SHP77 (cell line): ENCODE measurements at regions not wholly inside any gene's neighbourhood (a gene's known extent, or its start where the extent isn't known, plus 50 kb on each side); places are given as distances from the start of the nearest gene placed in this dataset.

ENCODE experiments used
- DNase-seq, 2 experiments: peaks; one replicate each; lab custom pipeline; 2025; lab: John Stamatoyannopoulos, UW

DNA sequence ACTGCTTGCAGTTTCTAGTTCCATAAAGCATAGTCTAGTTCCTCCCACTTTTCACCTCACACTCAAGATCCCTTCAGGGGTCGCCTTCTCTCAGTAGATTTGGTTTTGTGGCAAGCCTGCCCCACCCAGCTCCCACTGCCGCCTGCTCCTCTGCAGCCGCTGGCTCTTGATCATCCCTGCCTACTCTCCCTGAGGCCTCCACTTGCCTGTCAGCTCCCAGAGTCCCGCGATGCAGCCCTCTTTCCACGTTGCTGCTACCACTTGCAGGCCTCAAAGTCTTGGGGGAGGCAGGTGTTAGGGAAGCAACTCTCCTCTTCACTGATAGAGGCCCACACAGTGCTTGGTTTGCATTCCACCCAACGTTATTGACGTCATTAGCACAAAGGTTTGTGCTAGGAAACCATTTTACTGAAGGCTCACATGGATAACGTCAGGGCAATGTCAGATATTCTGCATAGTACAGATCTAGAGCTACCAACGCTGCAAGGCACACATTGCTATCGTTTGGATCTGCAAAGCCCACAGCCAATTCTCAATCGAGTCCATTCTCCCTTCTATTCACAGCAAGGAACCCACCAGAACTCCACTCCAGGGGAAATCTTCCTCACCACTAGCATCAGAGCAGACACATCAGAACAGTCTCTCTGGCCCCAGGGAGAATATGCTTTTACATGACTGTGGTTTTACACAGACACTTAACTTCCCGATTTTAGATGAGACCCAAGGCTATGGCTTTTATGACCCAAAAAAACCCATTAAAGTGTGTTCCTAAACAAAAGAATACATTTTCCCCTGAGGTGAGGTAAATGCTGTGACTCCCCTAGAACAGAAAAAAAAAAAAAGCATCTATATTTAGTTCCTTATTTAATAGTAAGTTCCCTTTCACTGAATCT is 519.5 kb upstream of the CAMK1G start:
- DNase-seq, result no peak

DNA sequence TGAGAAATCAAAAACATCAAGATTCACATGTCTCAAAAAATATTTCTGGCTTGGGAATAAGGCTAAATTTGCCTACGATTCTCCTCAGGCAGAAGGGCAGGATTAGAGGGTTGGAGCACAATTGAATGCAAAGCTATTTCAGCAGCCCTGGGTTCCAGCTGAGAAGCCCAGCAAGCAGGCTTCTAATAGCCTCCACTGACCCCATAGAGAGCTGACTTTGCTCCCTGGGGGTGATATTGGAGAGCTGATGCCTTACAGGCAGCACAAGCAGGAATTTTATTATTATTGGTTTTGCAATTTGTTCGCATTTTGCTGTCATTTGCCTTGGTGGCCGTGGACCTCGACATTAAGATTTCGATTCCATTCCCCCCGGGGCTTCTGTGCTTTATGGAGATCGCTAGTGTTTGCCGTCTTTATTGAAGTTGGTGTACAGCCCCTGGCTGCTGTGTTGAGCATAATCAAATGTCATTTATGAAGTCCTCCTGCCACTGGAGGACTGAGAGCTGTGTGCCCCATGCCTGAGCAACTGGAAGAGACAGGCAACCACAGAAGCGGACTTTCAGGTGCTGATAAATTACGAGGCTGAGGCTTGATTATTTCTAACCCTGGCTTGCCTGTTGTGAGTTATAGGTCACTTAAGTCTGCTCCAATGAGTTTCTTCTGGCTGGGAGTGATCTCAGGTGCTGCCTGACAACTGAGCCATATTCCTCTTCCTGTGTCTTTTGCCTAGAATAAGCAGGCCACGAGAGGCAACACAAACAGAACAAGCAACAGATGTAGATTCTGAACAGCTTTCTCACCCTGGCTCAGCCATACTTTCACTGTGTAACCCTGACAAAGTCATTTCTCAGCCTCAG is 518.4 kb upstream of the CAMK1G start:
- no peak for DNase-seq

- no peak for DNase-seq
These were observed 511.0 kb upstream of the CAMK1G start for GRCh38 chr1:209072481-209072880.

DNA sequence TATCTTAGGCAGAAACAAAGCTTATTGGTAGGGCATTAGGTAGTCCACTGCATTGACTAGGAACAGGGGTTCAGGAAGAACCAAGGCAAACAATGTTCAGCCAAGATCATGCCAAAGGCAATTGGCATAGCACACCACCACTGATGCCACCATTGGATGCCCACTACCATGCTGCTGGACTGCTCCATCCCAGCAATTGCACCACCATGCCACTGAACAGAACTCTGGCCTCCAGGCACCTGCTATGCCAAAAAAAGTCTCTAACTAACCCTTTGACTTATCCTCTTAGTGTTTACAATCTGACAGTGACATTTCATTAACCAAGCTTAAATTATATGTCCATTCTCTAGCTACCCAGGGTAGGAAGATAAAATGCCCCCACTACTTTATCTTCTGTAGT is 509.6 kb upstream of the CAMK1G start:
- DNase-seq, result no peak

- DNase-seq, result no peak
These were observed 508.8 kb upstream of the CAMK1G start for GRCh38 chr1:209074575-209075250.

DNA sequence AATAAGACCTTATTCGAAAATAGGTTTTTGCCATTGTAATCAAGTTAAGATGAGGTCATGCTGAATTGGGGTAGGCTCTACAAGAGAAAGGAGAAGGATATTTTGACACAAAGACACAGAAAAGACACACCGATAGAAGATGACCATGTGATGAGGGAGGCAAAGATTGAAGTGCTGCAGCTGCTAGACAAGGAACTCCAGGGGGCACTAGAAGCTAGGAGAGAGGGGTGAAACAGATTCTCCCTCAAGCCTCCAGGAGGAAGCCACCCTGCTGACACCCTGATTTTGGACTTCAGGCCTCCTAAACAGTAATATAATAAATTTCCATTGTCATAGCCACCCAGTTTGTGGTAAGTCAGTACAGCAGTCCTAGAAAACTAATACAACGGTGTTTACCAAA is 506.8 kb upstream of the CAMK1G start:
- DNase-seq, result peak in 1 of 2 experiments; percentile 4

- no peak for DNase-seq
These were observed 503.2 kb upstream of the CAMK1G start for GRCh38 chr1:209080170-209080781.

GRCh38 chr1:209086486-209087192 is 496.9 kb upstream of the CAMK1G start:
- no peak for DNase-seq

GRCh38 chr1:209094384-209094783 is 489.1 kb upstream of the CAMK1G start:
- no peak for DNase-seq

- no peak for DNase-seq
These were observed 487.6 kb upstream of the CAMK1G start for GRCh38 chr1:209095627-209096595.

DNA sequence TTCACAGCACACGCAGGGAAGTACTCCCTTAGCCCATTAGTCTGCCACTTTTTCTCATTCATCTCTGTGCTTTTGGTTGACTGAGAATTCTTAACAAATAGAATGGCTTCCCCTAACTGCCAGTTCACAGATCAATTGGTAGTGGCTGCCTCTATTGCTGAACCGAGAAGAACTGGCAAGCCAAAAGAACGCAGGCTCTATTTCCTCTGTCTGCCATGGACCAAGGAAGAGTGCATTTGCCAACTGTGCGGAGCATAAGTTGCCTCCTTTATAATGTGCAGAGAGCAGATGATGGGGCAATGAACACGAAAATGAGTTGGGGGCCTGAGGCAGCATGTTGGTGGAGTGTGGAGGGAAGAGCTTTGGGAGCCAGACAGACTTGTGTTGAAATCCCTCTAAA is 483.1 kb upstream of the CAMK1G start:
- DNase-seq, result no peak

DNA sequence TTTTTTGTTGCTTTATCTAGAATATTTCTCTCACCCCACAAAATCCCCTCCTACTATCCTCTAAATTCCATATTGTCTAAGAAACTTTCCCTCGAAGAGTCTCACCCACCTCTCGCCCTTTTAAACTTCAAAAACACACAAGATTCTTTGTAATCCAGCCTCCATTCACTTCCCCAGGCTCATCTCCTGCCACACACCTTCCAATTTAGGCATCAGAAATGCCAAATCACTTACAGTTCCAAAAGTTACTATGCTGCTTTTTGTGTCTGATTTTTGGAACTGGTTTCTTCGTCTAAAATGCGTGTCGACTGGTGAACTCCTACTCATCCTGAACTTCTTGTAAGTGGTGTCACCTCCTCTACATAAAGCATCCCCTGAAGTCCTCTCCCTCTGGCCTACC is 482.4 kb upstream of the CAMK1G start:
- DNase-seq, result no peak

GRCh38 chr1:209102120-209102519 is 481.4 kb upstream of the CAMK1G start:
- DNase-seq, result no peak

DNA sequence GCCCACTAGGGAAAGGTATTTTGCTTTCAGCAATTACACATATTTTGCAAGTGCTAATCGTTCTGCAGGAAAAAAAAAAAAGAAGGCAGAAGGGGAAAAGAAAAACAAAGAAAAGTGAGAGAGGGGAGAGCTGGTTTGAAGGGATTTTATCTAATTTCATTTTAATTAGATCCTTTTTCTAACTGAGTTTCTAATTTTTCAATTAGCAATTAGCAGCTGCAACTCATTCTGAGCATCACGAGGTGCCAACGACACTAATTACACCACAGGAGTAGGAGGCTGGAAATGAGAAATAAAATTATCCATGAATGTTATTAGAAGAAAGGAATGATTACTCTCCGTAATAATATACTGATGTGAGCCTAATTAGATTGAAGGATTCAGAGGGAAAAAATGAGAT is 481.0 kb upstream of the CAMK1G start:
- no peak for DNase-seq

DNA sequence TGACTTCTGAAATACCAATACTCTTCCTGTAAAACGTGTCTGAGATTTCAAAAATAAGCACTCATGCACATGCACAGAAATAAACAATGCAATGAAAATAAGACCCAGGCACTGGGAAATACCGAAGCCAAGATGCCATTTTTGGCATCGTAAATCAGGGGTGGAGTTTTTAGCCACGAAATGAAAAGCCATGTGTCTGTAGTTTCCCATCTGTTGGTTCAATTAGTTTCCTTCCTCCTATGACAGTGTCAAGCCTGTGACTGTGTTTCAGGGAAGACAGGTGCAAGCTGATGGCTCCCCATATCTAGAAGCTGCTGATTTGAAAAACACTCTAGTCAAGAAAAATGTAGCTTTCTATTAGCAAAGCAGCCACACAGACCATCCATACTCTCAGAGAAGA is 480.4 kb upstream of the CAMK1G start:
- peak; percentile 19 to 43 for DNase-seq

GRCh38 chr1:209104646-209105045 is 478.9 kb upstream of the CAMK1G start:
- peak; percentile 17 to 42 for DNase-seq

GRCh38 chr1:209105701-209106100 is 477.8 kb upstream of the CAMK1G start:
- no peak for DNase-seq

GRCh38 chr1:209106237-209106741 is 477.2 kb upstream of the CAMK1G start:
- peak; percentile 31 to 44 for DNase-seq

- DNase-seq, result no peak
These were observed 476.7 kb upstream of the CAMK1G start for GRCh38 chr1:209106861-209107260.

GRCh38 chr1:209107535-209107934 is 476.0 kb upstream of the CAMK1G start:
- DNase-seq, result no peak
